HUES6 (cell line): ENCODE measurements at regions not wholly inside any gene's neighbourhood (a gene's known extent, or its start where the extent isn't known, plus 50 kb on each side); places are given as distances from the start of the nearest gene placed in this dataset.

ENCODE experiments used
- H3K27ac ChIP-seq: 2 replicates; pipeline ENCODE4 v1.7.0; 2013; ENCODE audit warnings: low read depth, mild to moderate bottlenecking, low read length, inconsistent platforms
- H3K27me3 ChIP-seq: 2 replicates; pipeline ENCODE4 v1.6.1; 2013; ENCODE audit warnings: low read length; ENCODE audit not compliant: control insufficient read depth, insufficient read depth
- H3K36me3 ChIP-seq: 2 replicates; pipeline ENCODE4 v1.6.1; 2013; ENCODE audit warnings: low read length; ENCODE audit not compliant: control insufficient read depth, insufficient read depth
- H3K4me1 ChIP-seq: 2 replicates; pipeline ENCODE4 v1.6.1; 2013; ENCODE audit warnings: low read length; ENCODE audit not compliant: control insufficient read depth, insufficient read depth
- H3K4me3 ChIP-seq: 2 replicates; pipeline ENCODE4 v1.5.1; 2013; ENCODE audit warnings: low read depth, low read length
- H3K9ac ChIP-seq: one replicate; pipeline ENCODE4 v1.6.1; 2013; ENCODE audit warnings: mild to moderate bottlenecking, low read length
- H3K9me3 ChIP-seq: 2 replicates; pipeline ENCODE4 v1.6.1; 2013; ENCODE audit warnings: low read depth, low read length; ENCODE audit not compliant: control insufficient read depth, insufficient read depth

- no peak overlapping the region for H3K9ac ChIP-seq
- H3K36me3 ChIP-seq, result no peaks in the 10 kb centered on the region
- no peaks in the 10 kb centered on the region for H3K9me3 ChIP-seq
- H3K4me1 ChIP-seq, result no peaks in the 10 kb centered on the region
- no peak overlapping the region for H3K4me3 ChIP-seq
- H3K27me3 ChIP-seq, result no peaks in the 10 kb centered on the region
- H3K27ac ChIP-seq, result no peak overlapping the region
Observed at GRCh38 chr5:74289238-74289637, 351.3 kb downstream of the ENC1 start.

- H3K4me3 ChIP-seq, result no peak overlapping the region
- no peaks in the 10 kb centered on the region for H3K36me3 ChIP-seq
- H3K9me3 ChIP-seq, result no peaks in the 10 kb centered on the region
- no peak overlapping the region for H3K27ac ChIP-seq
- H3K9ac ChIP-seq, result no peak overlapping the region
- H3K27me3 ChIP-seq, result no peaks in the 10 kb centered on the region
- no peaks in the 10 kb centered on the region for H3K4me1 ChIP-seq
Observed at GRCh38 chr5:74288448-74289108, 351.9 kb downstream of the ENC1 start.

GRCh38 chr5:74288038-74288437 lies 352.5 kb downstream of the ENC1 start:
- Histone ChIP-seq H3K4me3 (no peak overlapping the region), H3K36me3 (no peaks in the 10 kb centered on the region), H3K4me1 (no peaks in the 10 kb centered on the region), H3K27me3 (no peaks in the 10 kb centered on the region), H3K27ac (no peak overlapping the region), H3K9me3 (no peaks in the 10 kb centered on the region), H3K9ac (no peak overlapping the region)

GRCh38 chr5:74286734-74287695 lies 353.5 kb downstream of the ENC1 start:
- Histone ChIP-seq H3K9ac (no peak overlapping the region), H3K4me1 (no peaks in the 10 kb centered on the region), H3K4me3 (no peak overlapping the region), H3K27ac (no peak overlapping the region), H3K36me3 (no peaks in the 10 kb centered on the region), H3K27me3 (no peaks in the 10 kb centered on the region), H3K9me3 (no peaks in the 10 kb centered on the region)

- Histone ChIP-seq H3K27me3 (no peaks in the 10 kb centered on the region), H3K9ac (no peak overlapping the region), H3K27ac (no peak overlapping the region), H3K4me3 (no peak overlapping the region), H3K36me3 (no peaks in the 10 kb centered on the region), H3K4me1 (peaks cover 3% of the 10 kb centered on the region; the same call in 1 of the 2 replicates), H3K9me3 (no peaks in the 10 kb centered on the region)
Observed at GRCh38 chr5:74285675-74286280, 354.8 kb downstream of the ENC1 start.

- H3K27me3 ChIP-seq, result no peaks in the 10 kb centered on the region
- H3K9me3 ChIP-seq, result no peaks in the 10 kb centered on the region
- H3K4me3 ChIP-seq, result no peak overlapping the region
- peaks cover 3% of the 10 kb centered on the region; the same call in 1 of the 2 replicates for H3K4me1 ChIP-seq
- H3K36me3 ChIP-seq, result no peaks in the 10 kb centered on the region
- H3K9ac ChIP-seq, result no peak overlapping the region
- H3K27ac ChIP-seq, result no peak overlapping the region
Observed at GRCh38 chr5:74282490-74282889, 358.0 kb downstream of the ENC1 start.

GRCh38 chr5:74281166-74281565 lies 359.4 kb downstream of the ENC1 start:
- no peaks in the 10 kb centered on the region for H3K9me3 ChIP-seq
- H3K36me3 ChIP-seq, result no peaks in the 10 kb centered on the region
- H3K4me1 ChIP-seq, result peaks cover 3% of the 10 kb centered on the region; the same call in 1 of the 2 replicates
- H3K9ac ChIP-seq, result no peak overlapping the region
- no peaks in the 10 kb centered on the region for H3K27me3 ChIP-seq
- H3K4me3 ChIP-seq, result no peak overlapping the region
- no peak overlapping the region for H3K27ac ChIP-seq

DNA sequence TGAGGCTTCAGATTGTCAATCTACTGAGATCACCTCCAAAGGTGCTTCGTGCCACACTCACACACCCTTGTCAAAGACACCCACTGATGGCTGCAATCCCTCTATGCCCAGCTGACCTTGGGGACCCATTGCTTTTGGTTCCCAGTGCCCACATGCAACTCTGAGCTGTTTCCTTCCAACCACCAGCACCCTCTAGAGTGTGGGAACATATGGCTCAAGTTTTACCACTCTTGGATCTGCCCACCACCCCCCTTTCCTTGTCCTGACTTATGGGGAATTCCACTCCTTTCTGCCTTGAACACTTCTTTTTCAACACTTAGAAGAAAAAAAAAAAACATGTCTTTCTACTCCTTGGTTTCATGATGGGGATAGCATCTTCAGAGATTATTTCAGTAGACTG lies 360.2 kb downstream of the ENC1 start:
- Histone ChIP-seq H3K9ac (no peak overlapping the region), H3K4me1 (peaks cover 3% of the 10 kb centered on the region; the same call in 1 of the 2 replicates), H3K27ac (no peak overlapping the region), H3K36me3 (no peaks in the 10 kb centered on the region), H3K9me3 (no peaks in the 10 kb centered on the region), H3K4me3 (no peak overlapping the region), H3K27me3 (no peaks in the 10 kb centered on the region)

DNA sequence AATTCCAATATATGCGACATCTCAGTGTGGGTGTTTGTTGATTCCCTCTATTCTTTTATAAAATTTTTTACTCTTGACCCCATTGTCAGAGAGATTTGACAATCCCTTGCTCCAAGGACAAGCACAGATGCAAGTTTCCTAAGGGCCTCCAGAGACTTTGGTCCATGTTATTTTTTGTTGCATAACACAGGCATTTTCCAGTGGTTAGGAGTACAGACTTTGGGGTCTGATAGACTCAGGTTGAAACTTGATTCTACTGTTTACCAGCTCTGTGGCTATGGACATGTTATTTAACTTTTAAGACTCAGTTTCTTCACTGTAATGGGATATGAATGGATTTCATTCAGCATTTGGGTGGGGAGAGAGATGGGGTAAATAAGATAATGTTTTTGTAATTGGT lies 361.3 kb downstream of the ENC1 start:
- peaks cover 3% of the 10 kb centered on the region; the same call in 1 of the 2 replicates for H3K4me1 ChIP-seq

DNA sequence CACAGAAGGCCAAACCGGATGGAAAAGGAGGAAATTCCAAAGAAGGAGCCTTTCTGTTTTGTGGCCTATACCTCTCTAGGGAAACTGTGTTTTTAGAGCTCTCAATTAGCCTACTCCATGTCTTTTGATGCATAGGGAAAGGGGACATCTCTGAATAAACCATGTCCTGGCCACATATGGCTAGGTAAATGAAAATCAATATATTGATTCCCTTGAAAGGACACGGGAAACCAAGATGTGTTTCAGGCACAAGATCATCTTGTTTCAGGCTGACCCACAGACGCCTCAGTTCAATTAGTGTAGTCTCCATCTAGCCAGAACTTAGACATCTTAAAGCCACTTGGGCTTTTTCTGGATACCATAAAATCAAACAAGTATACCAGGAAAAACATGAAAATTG lies 363.1 kb downstream of the ENC1 start:
- Histone ChIP-seq H3K9ac (no peak overlapping the region), H3K9me3 (no peaks in the 10 kb centered on the region), H3K27me3 (no peaks in the 10 kb centered on the region), H3K4me1 (peaks cover 8% of the 10 kb centered on the region; the same call in 1 of the 2 replicates), H3K27ac (no peak overlapping the region), H3K4me3 (no peak overlapping the region), H3K36me3 (no peaks in the 10 kb centered on the region)

More for the DNA sequence above, 361.3 kb downstream of the ENC1 start:
- H3K9ac ChIP-seq, result no peak overlapping the region
- H3K4me3 ChIP-seq, result no peak overlapping the region
- H3K9me3 ChIP-seq, result no peaks in the 10 kb centered on the region
- no peaks in the 10 kb centered on the region for H3K27me3 ChIP-seq
- H3K27ac ChIP-seq, result no peak overlapping the region
- H3K36me3 ChIP-seq, result no peaks in the 10 kb centered on the region
